SU-DHL-6 (cell line): ENCODE measurements at regions not wholly inside any gene's neighbourhood (a gene's known extent, or its start where the extent isn't known, plus 50 kb on each side); places are given as distances from the start of the nearest gene placed in this dataset.

Experiments used
- CTCF ChIP-seq: fragments of 200-600 bp; sonication (generic); IDR thresholded peaks from one replicate; pipeline ENCODE4 v1.5.1; 2017; ENCODE audit warnings: antibody characterized with exemption, mild to moderate bottlenecking, low read length, moderate library complexity; ENCODE audit not compliant: insufficient read depth, poor library complexity, severe bottlenecking
- EZH2phosphoT487 ChIP-seq: fragments of 200-600 bp; sonication (generic), shearing (Covaris generic); conservative IDR thresholded peaks from 2 replicates; pipeline ENCODE4 v1.6.1; 2018; ENCODE audit warnings: mild to moderate bottlenecking, antibody characterized with exemption, low read length, moderate library complexity, mixed read lengths

GRCh38 chr11:80782135-80782885, 1341.5 kb upstream of the TENM4 start:
- TF ChIP-seq EZH2phosphoT487 (no peak), CTCF (no peak)
